HL-60 (cell line): ENCODE measurements at regions not wholly inside any gene's neighbourhood (a gene's known extent, or its start where the extent isn't known, plus 50 kb on each side); places are given as distances from the start of the nearest gene placed in this dataset.
"Not testable (repeated sequence)": the region's sequence is repeated elsewhere in the genome, so short reads cannot be mapped to it uniquely, and the experiment has no call there.

Experiments used
- GABPA ChIP-seq: IDR thresholded peaks from 2 replicates; pipeline ENCODE4 v1.6.1; 2012; ENCODE audit warnings: low read depth
- POLR2AphosphoS5 ChIP-seq: IDR thresholded peaks from 2 replicates; pipeline ENCODE4 v1.6.1; 2012; ENCODE audit warnings: low read depth
- SPI1 ChIP-seq: IDR thresholded peaks from 2 replicates; pipeline ENCODE4 v1.6.1; 2012; ENCODE audit warnings: low read depth, mild to moderate bottlenecking, borderline replicate concordance
- TF ChIP-seq, protein P1 (sequence below): IDR thresholded peaks from one replicate; pipeline ENCODE4 v1.5.1; 2011; ENCODE audit warnings: low read length, control low read depth, inconsistent platforms; ENCODE audit not compliant: insufficient read depth
- TF ChIP-seq, protein P2 (sequence below): IDR thresholded peaks from 2 replicates; pipeline ENCODE4 v1.6.1; 2012; ENCODE audit warnings: low read depth; ENCODE audit not compliant: insufficient replicate concordance

DNA sequence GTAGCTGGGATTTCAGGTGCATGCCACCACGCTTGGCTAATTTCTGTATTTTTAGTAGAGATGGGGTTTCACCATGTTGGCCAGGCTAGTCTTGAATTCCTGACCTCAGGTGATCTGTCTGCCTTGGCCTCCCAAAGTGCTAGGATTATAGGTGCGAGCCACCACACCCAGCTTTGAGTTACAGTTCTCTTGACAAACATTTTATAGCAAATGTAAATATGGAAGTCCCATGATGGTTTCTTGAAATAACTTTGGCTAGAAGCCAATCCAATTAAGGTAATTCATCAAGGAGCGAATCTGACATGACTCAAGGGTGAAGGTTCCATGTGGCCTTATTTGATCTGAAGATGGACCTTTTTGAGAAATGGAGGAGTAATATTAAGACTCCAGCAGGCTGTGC, 76.2 kb upstream of the RFLNA start:
- TF ChIP-seq, protein P1, sequence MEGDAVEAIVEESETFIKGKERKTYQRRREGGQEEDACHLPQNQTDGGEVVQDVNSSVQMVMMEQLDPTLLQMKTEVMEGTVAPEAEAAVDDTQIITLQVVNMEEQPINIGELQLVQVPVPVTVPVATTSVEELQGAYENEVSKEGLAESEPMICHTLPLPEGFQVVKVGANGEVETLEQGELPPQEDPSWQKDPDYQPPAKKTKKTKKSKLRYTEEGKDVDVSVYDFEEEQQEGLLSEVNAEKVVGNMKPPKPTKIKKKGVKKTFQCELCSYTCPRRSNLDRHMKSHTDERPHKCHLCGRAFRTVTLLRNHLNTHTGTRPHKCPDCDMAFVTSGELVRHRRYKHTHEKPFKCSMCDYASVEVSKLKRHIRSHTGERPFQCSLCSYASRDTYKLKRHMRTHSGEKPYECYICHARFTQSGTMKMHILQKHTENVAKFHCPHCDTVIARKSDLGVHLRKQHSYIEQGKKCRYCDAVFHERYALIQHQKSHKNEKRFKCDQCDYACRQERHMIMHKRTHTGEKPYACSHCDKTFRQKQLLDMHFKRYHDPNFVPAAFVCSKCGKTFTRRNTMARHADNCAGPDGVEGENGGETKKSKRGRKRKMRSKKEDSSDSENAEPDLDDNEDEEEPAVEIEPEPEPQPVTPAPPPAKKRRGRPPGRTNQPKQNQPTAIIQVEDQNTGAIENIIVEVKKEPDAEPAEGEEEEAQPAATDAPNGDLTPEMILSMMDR, result not testable (repeated sequence)
- TF ChIP-seq GABPA, POLR2AphosphoS5, SPI1: not testable (repeated sequence)
- TF ChIP-seq, protein P2, sequence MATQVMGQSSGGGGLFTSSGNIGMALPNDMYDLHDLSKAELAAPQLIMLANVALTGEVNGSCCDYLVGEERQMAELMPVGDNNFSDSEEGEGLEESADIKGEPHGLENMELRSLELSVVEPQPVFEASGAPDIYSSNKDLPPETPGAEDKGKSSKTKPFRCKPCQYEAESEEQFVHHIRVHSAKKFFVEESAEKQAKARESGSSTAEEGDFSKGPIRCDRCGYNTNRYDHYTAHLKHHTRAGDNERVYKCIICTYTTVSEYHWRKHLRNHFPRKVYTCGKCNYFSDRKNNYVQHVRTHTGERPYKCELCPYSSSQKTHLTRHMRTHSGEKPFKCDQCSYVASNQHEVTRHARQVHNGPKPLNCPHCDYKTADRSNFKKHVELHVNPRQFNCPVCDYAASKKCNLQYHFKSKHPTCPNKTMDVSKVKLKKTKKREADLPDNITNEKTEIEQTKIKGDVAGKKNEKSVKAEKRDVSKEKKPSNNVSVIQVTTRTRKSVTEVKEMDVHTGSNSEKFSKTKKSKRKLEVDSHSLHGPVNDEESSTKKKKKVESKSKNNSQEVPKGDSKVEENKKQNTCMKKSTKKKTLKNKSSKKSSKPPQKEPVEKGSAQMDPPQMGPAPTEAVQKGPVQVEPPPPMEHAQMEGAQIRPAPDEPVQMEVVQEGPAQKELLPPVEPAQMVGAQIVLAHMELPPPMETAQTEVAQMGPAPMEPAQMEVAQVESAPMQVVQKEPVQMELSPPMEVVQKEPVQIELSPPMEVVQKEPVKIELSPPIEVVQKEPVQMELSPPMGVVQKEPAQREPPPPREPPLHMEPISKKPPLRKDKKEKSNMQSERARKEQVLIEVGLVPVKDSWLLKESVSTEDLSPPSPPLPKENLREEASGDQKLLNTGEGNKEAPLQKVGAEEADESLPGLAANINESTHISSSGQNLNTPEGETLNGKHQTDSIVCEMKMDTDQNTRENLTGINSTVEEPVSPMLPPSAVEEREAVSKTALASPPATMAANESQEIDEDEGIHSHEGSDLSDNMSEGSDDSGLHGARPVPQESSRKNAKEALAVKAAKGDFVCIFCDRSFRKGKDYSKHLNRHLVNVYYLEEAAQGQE, result not testable (repeated sequence)
